SK-N-SH (cell line): ENCODE measurements at regions not wholly inside any gene's neighbourhood (a gene's known extent, or its start where the extent isn't known, plus 50 kb on each side); places are given as distances from the start of the nearest gene placed in this dataset.

Experiments
- CTCF ChIA-PET: fragments of 300-600, 350-600 bp; formaldehyde crosslinking; extraction: SDS; loops from one replicate; lab custom pipeline; 2021; lab: Yijun Ruan, JAX
- POLR2A ChIA-PET: fragments of 350-600 bp; sonication (Branson Sonifier 250); formaldehyde crosslinking; extraction: SDS; loops from one replicate; lab custom pipeline; 2020; ENCODE audit warnings: antibody characterized with exemption, inconsistent platforms; lab: Yijun Ruan, JAX
- DNase-seq: peaks from one replicate; pipeline ENCODE4 v3.0.0; 2012
- H2AFZ ChIP-seq: fragments of 200-600 bp; sonication (generic); 2 replicates; pipeline ENCODE4 v1.8.1; 2016; ENCODE audit warnings: antibody characterized with exemption, mild to moderate bottlenecking, low read depth
- H3F3A ChIP-seq: fragments of 200-600 bp; sonication (generic); replicated peaks from 2 replicates; pipeline ENCODE3; 2016; ENCODE audit warnings: antibody characterized with exemption, mild to moderate bottlenecking; ENCODE audit not compliant: insufficient read depth
- H3K27ac ChIP-seq, 2 experiments: fragments of 200-500 bp in 1 of 2; fragments of 200-600 bp in 1 of 2; sonication (Bioruptor generic) in 1 of 2; sonication (generic), shearing (Covaris generic) in 1 of 2; 2 replicates each; pipeline versions ENCODE4 v1.5.1 to v1.6.1; 2014 to 2016; ENCODE audit warnings: low read depth in 2 of 2, inconsistent platforms in 1 of 2, low read length in 1 of 2, mild to moderate bottlenecking in 1 of 2, mixed read lengths in 1 of 2
- H3K27me3 ChIP-seq: fragments of 200-600 bp; sonication (generic), shearing (Covaris generic); 2 replicates; pipeline ENCODE4 v1.6.1; 2016; ENCODE audit warnings: mixed run types; ENCODE audit not compliant: insufficient read depth
- H3K36me3 ChIP-seq, 2 experiments: fragments of 200-500 bp in 1 of 2; fragments of 200-600 bp in 1 of 2; sonication (Bioruptor generic) in 1 of 2; sonication (generic) in 1 of 2; replicated peaks in 1 of 2; 2 replicates each; pipeline versions ENCODE3 to v1.5.1; 2014 to 2016; ENCODE audit warnings: low read length in 1 of 2, mild to moderate bottlenecking in 1 of 2; ENCODE audit not compliant: insufficient read depth in 2 of 2, control insufficient read depth in 1 of 2
- H3K4me1 ChIP-seq, 2 experiments: fragments of 200-500 bp in 1 of 2; fragments of 200-600 bp in 1 of 2; sonication (Bioruptor generic) in 1 of 2; sonication (generic), shearing (Covaris generic) in 1 of 2; 2 replicates each; pipeline versions ENCODE4 v1.5.1 to v1.6.1; 2014 to 2016; ENCODE audit warnings: low read depth in 1 of 2, low read length in 1 of 2, mixed run types in 1 of 2; ENCODE audit not compliant: insufficient read depth in 2 of 2, control insufficient read depth in 1 of 2
- H3K4me2 ChIP-seq: fragments of 200-600 bp; sonication (generic), shearing (Covaris generic); 2 replicates; pipeline ENCODE4 v1.6.1; 2017; ENCODE audit warnings: mixed run types
- H3K4me3 ChIP-seq, 2 experiments: fragments of 200-500 bp in 1 of 2; fragments of 200-600 bp in 1 of 2; sonication (Bioruptor generic) in 1 of 2; sonication (generic), shearing (Covaris generic) in 1 of 2; 2 replicates each; pipeline versions ENCODE4 v1.5.1 to v1.8.1; 2014 to 2016; ENCODE audit warnings: low read depth in 2 of 2, inconsistent platforms in 1 of 2, low read length in 1 of 2, mild to moderate bottlenecking in 1 of 2, mixed read lengths in 1 of 2, moderate library complexity in 1 of 2
- H3K79me2 ChIP-seq: fragments of 200-600 bp; sonication (generic); 2 replicates; pipeline ENCODE4 v1.8.1; 2017; ENCODE audit warnings: mild to moderate bottlenecking; ENCODE audit not compliant: insufficient read depth
- H3K9ac ChIP-seq: fragments of 200-600 bp; sonication (generic); 2 replicates; pipeline ENCODE4 v1.6.1; 2017; ENCODE audit warnings: mixed run types
- H3K9me2 ChIP-seq: fragments of 200-600 bp; sonication (generic); 2 replicates; pipeline ENCODE4 v1.6.1; 2017; ENCODE audit warnings: mixed run types
- H3K9me3 ChIP-seq: fragments of 200-600 bp; sonication (generic); 2 replicates; pipeline ENCODE4 v1.6.1; 2017; ENCODE audit warnings: mixed run types, mild to moderate bottlenecking, moderate library complexity
- H4K20me1 ChIP-seq: fragments of 200-600 bp; sonication (generic); 2 replicates; pipeline ENCODE4 v1.6.1; 2017; ENCODE audit warnings: mild to moderate bottlenecking, mixed run types; ENCODE audit not compliant: insufficient read depth
- CHD2 ChIP-seq: fragments of 150-350 bp; IDR thresholded peaks from 2 replicates; pipeline ENCODE4 v1.6.1; 2018; ENCODE audit warnings: low read length; ENCODE audit not compliant: partially characterized antibody
- CTCF ChIP-seq: fragments of 200-600 bp; sonication (generic); IDR thresholded peaks from 2 replicates; pipeline ENCODE4 v1.6.1; 2017; ENCODE audit warnings: antibody characterized with exemption, mild to moderate bottlenecking, moderate library complexity
- FOSL2 ChIP-seq: IDR thresholded peaks from 2 replicates; pipeline ENCODE4 v1.4.0; 2012; ENCODE audit warnings: low read depth, mild to moderate bottlenecking, moderate library complexity, borderline replicate concordance
- MEF2A ChIP-seq: IDR thresholded peaks from 2 replicates; pipeline ENCODE4 v1.4.0; 2012; ENCODE audit warnings: low read depth, borderline replicate concordance
- NRF1 ChIP-seq: IDR thresholded peaks from 2 replicates; pipeline ENCODE4 v1.6.1; 2012; ENCODE audit warnings: low read depth, mild to moderate bottlenecking, low read length
- POLR2AphosphoS5 ChIP-seq: IDR thresholded peaks from 2 replicates; pipeline ENCODE4 v1.6.1; 2012; ENCODE audit warnings: low read depth, low read length
- RAD21 ChIP-seq: IDR thresholded peaks from 2 replicates; pipeline ENCODE4 v1.6.1; 2012; ENCODE audit warnings: mild to moderate bottlenecking, low read length
- RFX5 ChIP-seq: IDR thresholded peaks from 2 replicates; pipeline ENCODE4 v1.6.1; 2012; ENCODE audit warnings: mild to moderate bottlenecking, improper control_type of control experiment, low read length
- RXRA ChIP-seq: IDR thresholded peaks from 2 replicates; pipeline ENCODE4 v1.4.0; 2012; ENCODE audit warnings: low read depth, mild to moderate bottlenecking, borderline replicate concordance
- SIN3A ChIP-seq: IDR thresholded peaks from 2 replicates; pipeline ENCODE4 v1.6.1; 2012; ENCODE audit warnings: low read depth, mild to moderate bottlenecking, low read length, moderate library complexity, borderline replicate concordance
- SMC3 ChIP-seq: IDR thresholded peaks from 2 replicates; pipeline ENCODE4 v1.6.1; 2012; ENCODE audit warnings: low read depth, low read length, improper control_type of control experiment
- TAF1 ChIP-seq: IDR thresholded peaks from 2 replicates; pipeline ENCODE4 v1.6.1; 2012; ENCODE audit warnings: low read depth, mild to moderate bottlenecking, low read length, moderate library complexity, borderline replicate concordance
- TCF12 ChIP-seq: IDR thresholded peaks from 2 replicates; pipeline ENCODE4 v1.4.0; 2012
- USF1 ChIP-seq: IDR thresholded peaks from 2 replicates; pipeline ENCODE4 v1.4.0; 2012; ENCODE audit warnings: low read depth, borderline replicate concordance
- WGBS: methylation state at CpG from one replicate; pipeline ENCODE4 v1.1.6; 2017; ENCODE audit warnings: low lambda C conversion rate; 5-methylcytosine and 5-hydroxymethylcytosine counted together

GRCh38 chr1:56297208-56297607 is 282.2 kb downstream of the PLPP3 start (continued):
- TF ChIP-seq NRF1 (no peak), MEF2A (no peak), POLR2AphosphoS5 (no peak), CHD2 (no peak), RAD21 (no peak), RFX5 (no peak), USF1 (no peak)
- TF ChIP-seq, all 33 proteins: peak for 0

- Histone ChIP-seq H3K36me3 (no peaks in the 10 kb centered on the region), H3K4me1 (peaks cover 0 to 4% of the 10 kb centered on the region in 2 experiments; a peak in 2 of 4 replicates), H3K9ac (no peak overlapping the region), H3F3A (peaks cover 7% of the 10 kb centered on the region), H3K9me2 (no peaks in the 10 kb centered on the region), H3K9me3 (no peaks in the 10 kb centered on the region), H3K79me2 (no peaks in the 10 kb centered on the region), H4K20me1 (no peaks in the 10 kb centered on the region), H3K27me3 (no peaks in the 10 kb centered on the region), H3K4me2 (no peak overlapping the region), H3K27ac (no peak overlapping the region), H3K4me3 (no peak overlapping the region)
- ChIA-PET CTCF (no interaction called here), POLR2A (no interaction called here)
- no peak for DNase-seq
- 93% methylated on average over 3 of the region's 4 CpGs for WGBS
- TF ChIP-seq FOSL2 = no peak
- no peak for TF ChIP-seq TAF1
- TF ChIP-seq RAD21 = no peak
- no peak for TF ChIP-seq TCF12
- TF ChIP-seq SIN3A = no peak
- TF ChIP-seq RXRA = no peak
- no peak for TF ChIP-seq CTCF
- no peak for TF ChIP-seq SMC3
- TF ChIP-seq, all 33 proteins: peak for 0
- H2AFZ ChIP-seq = no peak overlapping the region
These were observed 283.1 kb downstream of the PLPP3 start for GRCh38 chr1:56295949-56296929.
